Parathyroid adenoma (tissue), 2 donors: ENCODE measurements at regions not wholly inside any gene's neighbourhood (a gene's known extent, or its start where the extent isn't known, plus 50 kb on each side); places are given as distances from the start of the nearest gene placed in this dataset.

Experiments
- H2AFZ ChIP-seq: fragments of 300-600 bp; sonication (generic); one replicate; pipeline ENCODE4 v1.7.0; 2017; ENCODE audit warnings: antibody characterized with exemption, mild to moderate bottlenecking
- H3K27ac ChIP-seq: fragments of 300-600 bp; sonication (generic); one replicate; pipeline ENCODE4 v1.7.0; 2017
- H3K27me3 ChIP-seq: fragments of 300-600 bp; sonication (generic); one replicate; pipeline ENCODE4 v1.7.0; 2017; ENCODE audit warnings: low read length; ENCODE audit not compliant: control insufficient read depth, insufficient read depth
- H3K36me3 ChIP-seq: fragments of 300-600 bp; sonication (generic); one replicate; pipeline ENCODE4 v1.7.0; 2017; ENCODE audit warnings: low read length; ENCODE audit not compliant: control insufficient read depth, insufficient read depth
- H3K4me1 ChIP-seq: fragments of 300-600 bp; sonication (generic); one replicate; pipeline ENCODE4 v1.7.0; 2017; ENCODE audit warnings: control low read depth
- H3K4me2 ChIP-seq: fragments of 300-600 bp; sonication (generic); one replicate; pipeline ENCODE4 v1.7.0; 2017; ENCODE audit warnings: low read length
- H3K4me3 ChIP-seq: fragments of 300-600 bp; sonication (generic); one replicate; pipeline ENCODE4 v1.7.0; 2017; ENCODE audit warnings: low read depth, low read length
- H3K79me2 ChIP-seq: fragments of 300-600 bp; sonication (generic); one replicate; pipeline ENCODE4 v1.7.0; 2017; ENCODE audit warnings: control low read depth
- H3K9ac ChIP-seq: fragments of 300-600 bp; sonication (generic); one replicate; pipeline ENCODE4 v1.7.0; 2017; ENCODE audit warnings: mild to moderate bottlenecking
- H3K9me3 ChIP-seq: fragments of 300-600 bp; sonication (generic); one replicate; pipeline ENCODE4 v1.7.0; 2017; ENCODE audit warnings: low read length; ENCODE audit not compliant: control insufficient read depth
- TF ChIP-seq, protein P1 (sequence below): fragments of 300-600 bp; sonication (generic); IDR thresholded peaks from one replicate; pipeline ENCODE4 v1.7.0; 2017; ENCODE audit warnings: antibody characterized with exemption, mild to moderate bottlenecking
- donor health status: primary hyperparathyroidism.

DNA sequence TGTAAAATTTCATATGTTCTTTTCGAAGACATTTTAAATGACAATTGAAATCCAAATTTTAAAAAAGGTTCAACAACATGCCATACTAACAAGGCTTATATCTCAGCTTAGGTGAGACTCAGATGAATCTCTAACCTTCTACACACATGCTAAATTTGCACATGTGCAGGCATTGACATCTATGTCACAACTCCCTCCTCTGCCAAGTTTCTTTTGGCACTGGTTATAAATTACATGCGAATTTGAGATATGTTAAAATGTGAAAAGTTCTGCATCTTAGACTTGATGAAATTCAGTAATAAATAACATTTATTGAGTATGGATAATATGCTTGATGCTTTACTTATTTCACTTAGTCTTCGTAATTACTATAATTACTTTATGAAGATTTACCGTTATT is 234.3 kb downstream of the TLE4 start:
- no peaks in the 10 kb centered on the region for H3K36me3 ChIP-seq
- H3K27ac ChIP-seq = no peak overlapping the region
- no peaks in the 10 kb centered on the region for H3K9me3 ChIP-seq
- no peaks in the 10 kb centered on the region for H3K79me2 ChIP-seq
- no peak overlapping the region for H3K4me2 ChIP-seq
- H3K4me3 ChIP-seq = no peak overlapping the region
- no peak overlapping the region for H3K9ac ChIP-seq
- H3K4me1 ChIP-seq = no peaks in the 10 kb centered on the region
- TF ChIP-seq, protein P1, sequence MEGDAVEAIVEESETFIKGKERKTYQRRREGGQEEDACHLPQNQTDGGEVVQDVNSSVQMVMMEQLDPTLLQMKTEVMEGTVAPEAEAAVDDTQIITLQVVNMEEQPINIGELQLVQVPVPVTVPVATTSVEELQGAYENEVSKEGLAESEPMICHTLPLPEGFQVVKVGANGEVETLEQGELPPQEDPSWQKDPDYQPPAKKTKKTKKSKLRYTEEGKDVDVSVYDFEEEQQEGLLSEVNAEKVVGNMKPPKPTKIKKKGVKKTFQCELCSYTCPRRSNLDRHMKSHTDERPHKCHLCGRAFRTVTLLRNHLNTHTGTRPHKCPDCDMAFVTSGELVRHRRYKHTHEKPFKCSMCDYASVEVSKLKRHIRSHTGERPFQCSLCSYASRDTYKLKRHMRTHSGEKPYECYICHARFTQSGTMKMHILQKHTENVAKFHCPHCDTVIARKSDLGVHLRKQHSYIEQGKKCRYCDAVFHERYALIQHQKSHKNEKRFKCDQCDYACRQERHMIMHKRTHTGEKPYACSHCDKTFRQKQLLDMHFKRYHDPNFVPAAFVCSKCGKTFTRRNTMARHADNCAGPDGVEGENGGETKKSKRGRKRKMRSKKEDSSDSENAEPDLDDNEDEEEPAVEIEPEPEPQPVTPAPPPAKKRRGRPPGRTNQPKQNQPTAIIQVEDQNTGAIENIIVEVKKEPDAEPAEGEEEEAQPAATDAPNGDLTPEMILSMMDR = no peak
- H2AFZ ChIP-seq = no peak overlapping the region
- no peaks in the 10 kb centered on the region for H3K27me3 ChIP-seq

DNA sequence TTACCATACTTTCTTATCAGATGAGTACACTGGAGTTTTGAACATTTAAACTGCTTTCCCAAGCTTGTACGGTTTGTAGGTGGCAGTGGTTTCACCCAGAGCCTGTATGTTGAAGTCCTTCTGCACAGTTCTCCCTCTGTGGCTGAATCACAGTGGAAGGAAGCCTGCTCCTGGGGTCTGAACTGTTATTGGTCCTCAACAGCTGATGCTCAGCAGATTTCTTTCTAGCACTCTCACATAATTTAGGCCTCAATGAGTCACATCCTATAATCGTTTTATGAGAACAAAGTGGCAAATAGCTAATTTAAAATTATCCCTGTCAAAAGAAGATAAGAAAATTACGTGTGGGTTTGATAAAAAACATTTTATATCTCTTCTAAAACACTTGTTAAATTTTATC is 229.7 kb downstream of the TLE4 start:
- Histone ChIP-seq H3K9ac (no peak overlapping the region), H3K4me3 (no peak overlapping the region), H3K79me2 (no peaks in the 10 kb centered on the region), H3K36me3 (no peaks in the 10 kb centered on the region), H3K9me3 (no peaks in the 10 kb centered on the region), H3K27me3 (no peaks in the 10 kb centered on the region), H3K4me2 (no peak overlapping the region), H3K4me1 (no peaks in the 10 kb centered on the region), H3K27ac (no peak overlapping the region), H2AFZ (no peak overlapping the region)
- TF ChIP-seq, protein P1 = no peak

DNA sequence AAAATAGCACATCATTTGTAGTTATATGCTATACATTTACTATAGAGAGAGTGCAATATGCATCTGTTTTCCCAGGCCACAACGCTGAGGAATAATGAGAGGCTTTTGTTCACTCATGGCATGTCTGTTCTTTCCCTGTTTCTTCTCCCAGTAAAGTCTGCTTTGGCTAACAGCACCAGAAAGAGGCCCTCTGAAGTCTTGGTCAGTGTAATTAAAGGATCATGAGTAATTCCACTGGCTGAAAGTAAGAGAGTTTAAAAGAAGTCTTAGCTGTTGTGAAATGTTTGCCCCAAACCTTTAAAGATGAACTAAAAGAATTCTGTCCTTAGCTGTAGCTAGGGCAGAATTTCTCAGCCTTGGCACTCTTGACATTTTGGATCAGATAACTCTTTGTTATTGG is 228.8 kb downstream of the TLE4 start:
- Histone ChIP-seq H3K4me2 (no peak overlapping the region), H3K9me3 (no peaks in the 10 kb centered on the region), H3K9ac (no peak overlapping the region), H3K79me2 (no peaks in the 10 kb centered on the region), H3K27ac (no peak overlapping the region), H3K4me1 (no peaks in the 10 kb centered on the region), H3K36me3 (no peaks in the 10 kb centered on the region), H3K27me3 (no peaks in the 10 kb centered on the region), H3K4me3 (no peak overlapping the region), H2AFZ (no peak overlapping the region)
- TF ChIP-seq, protein P1 = no peak

DNA sequence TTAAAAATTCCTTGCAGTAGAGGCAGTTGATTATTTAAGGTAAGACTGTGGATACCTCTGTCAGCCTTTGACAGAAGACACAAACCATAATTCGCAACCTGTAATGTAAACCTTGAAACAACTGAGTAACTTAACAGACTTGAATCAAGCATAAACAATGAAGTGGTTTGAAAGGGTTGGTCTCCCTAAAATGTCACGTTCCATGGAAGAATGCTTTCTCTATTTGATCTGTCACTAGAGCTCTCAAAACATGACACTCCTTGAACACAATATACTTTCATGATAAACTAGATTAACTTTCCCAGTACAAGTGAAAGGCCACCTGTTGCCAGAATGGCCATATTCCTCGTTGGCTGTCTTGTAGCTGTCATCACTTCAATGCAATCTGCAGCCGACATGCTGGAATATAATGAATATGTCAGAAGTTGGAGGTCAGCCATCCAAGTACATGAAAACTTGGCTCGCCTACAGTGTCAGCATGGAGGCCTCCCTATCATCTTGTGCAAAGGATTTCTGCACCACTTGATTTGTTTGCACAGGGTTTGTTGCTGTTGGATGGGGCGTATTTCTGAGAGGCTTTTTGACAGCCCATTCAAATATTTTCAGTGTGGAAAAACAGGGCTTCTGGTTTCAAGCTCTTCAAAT is 228.0 kb downstream of the TLE4 start:
- Histone ChIP-seq H3K4me1 (no peaks in the 10 kb centered on the region), H3K9ac (no peak overlapping the region), H3K4me3 (no peak overlapping the region), H3K27ac (no peak overlapping the region), H3K27me3 (no peaks in the 10 kb centered on the region), H3K79me2 (no peaks in the 10 kb centered on the region), H2AFZ (no peak overlapping the region), H3K36me3 (no peaks in the 10 kb centered on the region), H3K9me3 (no peaks in the 10 kb centered on the region), H3K4me2 (no peak overlapping the region)
- TF ChIP-seq, protein P1 = no peak

DNA sequence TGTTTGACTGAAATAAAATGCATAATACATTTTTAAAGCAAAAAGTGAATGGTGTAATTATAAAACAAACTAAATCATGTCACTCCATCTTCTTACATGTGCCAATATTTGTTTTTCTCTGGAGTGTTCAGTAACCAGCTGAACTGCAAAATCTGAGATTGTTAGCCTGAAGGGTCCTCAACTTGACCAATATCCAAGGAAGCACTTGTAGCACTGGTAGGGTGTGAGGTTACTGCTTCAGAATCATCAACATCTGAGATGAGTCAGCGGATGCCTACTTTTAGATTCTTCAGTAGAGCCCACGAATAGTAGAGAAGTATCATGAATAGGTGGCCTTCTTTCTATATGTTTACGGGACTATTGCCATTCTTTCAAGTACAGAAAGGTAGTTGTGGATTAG is 226.7 kb downstream of the TLE4 start:
- TF ChIP-seq, protein P1 = no peak

More for the DNA sequence above, 226.7 kb downstream of the TLE4 start:
- H3K27ac ChIP-seq = no peak overlapping the region
- H3K4me1 ChIP-seq = no peaks in the 10 kb centered on the region
- no peak overlapping the region for H3K4me3 ChIP-seq
- no peak overlapping the region for H3K9ac ChIP-seq
- no peak overlapping the region for H2AFZ ChIP-seq
- H3K27me3 ChIP-seq = no peaks in the 10 kb centered on the region
- no peaks in the 10 kb centered on the region for H3K36me3 ChIP-seq
- H3K4me2 ChIP-seq = no peak overlapping the region
- no peaks in the 10 kb centered on the region for H3K9me3 ChIP-seq
- H3K79me2 ChIP-seq = no peaks in the 10 kb centered on the region
